22Rv1 (cell line): ENCODE measurements at regions not wholly inside any gene's neighbourhood (a gene's known extent, or its start where the extent isn't known, plus 50 kb on each side); places are given as distances from the start of the nearest gene placed in this dataset.

Experiments used
- H3K27ac ChIP-seq: fragments of 450-650 bp; 2 replicates; pipeline ENCODE4 v1.5.1; 2017
- ZFX ChIP-seq: fragments of 450-650 bp; IDR thresholded peaks from 2 replicates; pipeline ENCODE4 v1.6.1; 2017; ENCODE audit warnings: antibody characterized with exemption, borderline replicate concordance
- TF ChIP-seq, protein P1 (sequence below): fragments of 450-650 bp; IDR thresholded peaks from 2 replicates; pipeline ENCODE4 v1.5.1; 2017; ENCODE audit warnings: mild to moderate bottlenecking

DNA sequence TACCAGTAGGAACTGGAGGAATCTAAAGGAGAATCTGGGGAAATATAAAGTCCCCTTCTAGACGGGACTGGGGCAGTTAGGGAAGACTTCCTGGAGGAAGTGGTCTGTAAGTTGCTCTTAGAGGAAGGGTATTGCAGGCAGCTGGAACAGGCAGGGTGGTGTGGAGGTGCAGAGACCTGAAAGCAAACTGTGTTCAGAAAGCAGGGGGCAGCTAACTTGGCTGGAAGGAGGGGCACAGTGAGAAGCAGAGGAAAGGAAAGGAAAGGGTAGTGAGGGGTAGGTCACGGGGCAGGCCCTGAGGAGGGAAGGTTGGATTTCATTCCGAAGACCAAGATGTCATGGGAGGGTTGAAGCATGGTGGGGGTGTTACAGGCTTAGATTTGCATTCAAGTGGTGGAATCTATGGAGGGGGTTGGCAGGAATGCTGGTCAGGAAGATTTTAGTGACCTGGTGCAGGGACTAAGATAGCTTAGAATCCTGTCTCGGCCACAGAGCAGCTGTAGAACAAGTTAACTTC is 240.7 kb downstream of the FOXD2 start:
- TF ChIP-seq, protein P1, sequence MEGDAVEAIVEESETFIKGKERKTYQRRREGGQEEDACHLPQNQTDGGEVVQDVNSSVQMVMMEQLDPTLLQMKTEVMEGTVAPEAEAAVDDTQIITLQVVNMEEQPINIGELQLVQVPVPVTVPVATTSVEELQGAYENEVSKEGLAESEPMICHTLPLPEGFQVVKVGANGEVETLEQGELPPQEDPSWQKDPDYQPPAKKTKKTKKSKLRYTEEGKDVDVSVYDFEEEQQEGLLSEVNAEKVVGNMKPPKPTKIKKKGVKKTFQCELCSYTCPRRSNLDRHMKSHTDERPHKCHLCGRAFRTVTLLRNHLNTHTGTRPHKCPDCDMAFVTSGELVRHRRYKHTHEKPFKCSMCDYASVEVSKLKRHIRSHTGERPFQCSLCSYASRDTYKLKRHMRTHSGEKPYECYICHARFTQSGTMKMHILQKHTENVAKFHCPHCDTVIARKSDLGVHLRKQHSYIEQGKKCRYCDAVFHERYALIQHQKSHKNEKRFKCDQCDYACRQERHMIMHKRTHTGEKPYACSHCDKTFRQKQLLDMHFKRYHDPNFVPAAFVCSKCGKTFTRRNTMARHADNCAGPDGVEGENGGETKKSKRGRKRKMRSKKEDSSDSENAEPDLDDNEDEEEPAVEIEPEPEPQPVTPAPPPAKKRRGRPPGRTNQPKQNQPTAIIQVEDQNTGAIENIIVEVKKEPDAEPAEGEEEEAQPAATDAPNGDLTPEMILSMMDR = no peak
- no peak for TF ChIP-seq ZFX

DNA sequence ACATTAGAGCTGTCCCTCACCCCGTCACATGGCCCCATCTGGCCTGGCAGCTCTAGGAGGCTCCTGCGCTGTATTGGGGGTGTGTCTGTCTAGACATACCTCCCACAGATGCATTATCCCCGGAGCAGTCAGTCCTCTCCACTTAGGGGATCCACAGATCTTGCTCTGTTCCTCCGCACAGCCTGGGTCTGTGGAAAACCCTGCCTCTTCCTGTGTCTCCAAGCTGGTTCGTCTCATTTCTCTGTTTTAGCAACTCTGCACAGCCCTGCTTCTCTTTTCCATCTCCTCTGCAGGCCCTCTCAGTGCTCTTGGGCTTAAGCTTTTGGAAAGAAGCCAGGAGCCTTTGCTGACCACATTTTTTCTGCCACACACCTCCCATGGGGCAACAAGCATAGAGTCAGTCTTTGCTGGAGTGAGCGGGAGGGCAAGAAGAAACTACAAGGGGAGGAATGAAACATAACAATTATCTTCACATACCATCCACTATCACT is 241.5 kb downstream of the FOXD2 start:
- no peak for TF ChIP-seq ZFX
- TF ChIP-seq, protein P1 = no peak
- no peak overlapping the region for H3K27ac ChIP-seq

More for the DNA sequence above, 240.7 kb downstream of the FOXD2 start:
- H3K27ac ChIP-seq = no peak overlapping the region

DNA sequence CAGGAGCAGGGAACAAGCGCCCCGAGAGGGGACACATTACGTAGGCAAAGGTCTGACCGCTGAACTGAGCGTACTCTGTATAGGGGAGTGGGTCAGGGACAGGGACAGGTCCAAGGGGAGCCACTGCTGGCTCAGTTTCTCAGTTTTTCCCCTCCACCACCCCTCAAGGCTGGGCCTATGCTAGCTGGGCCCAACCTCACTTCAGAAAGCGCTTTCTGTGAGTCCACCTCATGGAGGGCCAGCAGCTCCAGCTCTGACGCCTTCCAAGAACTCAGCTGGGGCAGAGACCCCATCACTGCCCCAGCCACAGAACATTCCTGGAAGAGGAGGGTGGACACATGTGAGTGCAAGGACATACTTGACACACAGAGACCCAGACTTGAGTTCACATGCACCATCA is 242.0 kb downstream of the FOXD2 start:
- no peak overlapping the region for H3K27ac ChIP-seq
- TF ChIP-seq, protein P1 = no peak
- TF ChIP-seq ZFX = no peak

DNA sequence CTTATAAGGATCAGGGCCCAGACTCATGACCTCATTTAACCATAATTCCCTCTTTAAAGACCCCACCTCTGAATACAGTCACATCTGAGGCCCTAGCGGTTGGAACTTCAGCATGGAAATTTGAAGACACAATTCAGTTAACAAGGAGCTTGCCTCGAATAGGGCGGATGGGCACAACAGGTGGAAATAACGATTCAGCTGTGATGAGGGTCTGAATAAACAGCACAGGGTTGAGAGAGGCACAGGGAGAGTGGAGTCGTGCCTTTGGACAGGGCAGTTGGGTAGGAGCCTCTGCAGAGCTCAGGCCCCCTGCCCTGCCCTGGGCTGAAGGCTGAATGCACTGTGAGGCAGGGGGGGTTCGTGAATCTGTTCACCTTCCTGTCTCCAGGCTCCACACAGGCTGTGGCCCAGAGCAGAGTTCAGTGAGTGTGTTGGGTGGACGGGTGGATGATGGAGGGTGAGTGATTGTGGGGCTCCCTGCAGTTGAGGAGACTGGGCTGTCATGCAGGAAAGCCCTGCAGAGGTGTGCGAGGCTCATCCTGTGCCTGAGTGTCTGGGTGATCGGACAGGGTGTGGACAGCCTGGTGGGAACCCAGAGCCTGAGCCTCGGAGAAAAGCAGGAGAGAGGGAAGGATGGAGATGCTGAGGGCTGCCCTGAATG is 243.1 kb downstream of the FOXD2 start:
- TF ChIP-seq, protein P1 = no peak
- TF ChIP-seq ZFX = no peak
- no peak overlapping the region for H3K27ac ChIP-seq

DNA sequence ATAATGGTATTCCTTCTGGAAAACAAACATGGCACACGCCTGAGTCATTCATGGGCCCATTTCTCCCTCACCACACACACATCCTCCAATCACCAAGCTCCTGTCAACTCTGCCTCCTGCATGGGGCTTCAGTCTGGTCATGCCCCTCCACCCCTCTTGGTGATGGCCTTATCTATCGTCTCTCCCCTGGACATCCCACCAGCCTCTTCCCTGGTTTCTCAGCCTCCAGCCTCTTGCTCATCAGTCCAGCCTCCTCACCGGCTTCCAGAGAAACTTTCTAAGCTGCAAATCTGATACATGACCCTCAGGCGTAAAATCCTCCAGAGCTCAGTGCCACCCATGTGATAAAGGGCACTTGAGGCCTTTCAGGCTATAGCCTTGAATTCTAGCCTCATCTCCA is 243.9 kb downstream of the FOXD2 start:
- H3K27ac ChIP-seq = no peak overlapping the region

DNA sequence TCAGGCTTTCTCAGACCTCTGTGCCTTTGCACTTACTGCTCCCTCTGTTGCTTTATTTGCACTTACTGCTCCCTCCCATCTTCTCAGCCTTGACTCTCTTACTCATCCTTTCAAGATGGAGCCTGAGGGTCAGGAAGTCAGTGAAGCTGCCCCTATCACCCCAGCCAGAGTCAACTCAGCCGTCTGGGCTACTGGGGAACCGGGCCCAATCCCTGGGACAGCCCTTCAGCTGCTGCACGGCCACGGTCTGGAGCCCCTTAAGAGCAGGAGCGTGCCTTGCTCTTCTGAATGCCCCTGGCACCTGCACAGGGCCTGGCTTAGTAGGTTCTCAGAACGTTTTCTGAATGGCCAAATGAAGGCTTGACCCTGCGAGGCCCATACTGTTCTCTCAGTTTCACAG is 244.4 kb downstream of the FOXD2 start:
- no peak overlapping the region for H3K27ac ChIP-seq
- TF ChIP-seq, protein P1 = no peak
- no peak for TF ChIP-seq ZFX

More for the DNA sequence above, 243.9 kb downstream of the FOXD2 start:
- TF ChIP-seq ZFX = no peak
- TF ChIP-seq, protein P1 = no peak

DNA sequence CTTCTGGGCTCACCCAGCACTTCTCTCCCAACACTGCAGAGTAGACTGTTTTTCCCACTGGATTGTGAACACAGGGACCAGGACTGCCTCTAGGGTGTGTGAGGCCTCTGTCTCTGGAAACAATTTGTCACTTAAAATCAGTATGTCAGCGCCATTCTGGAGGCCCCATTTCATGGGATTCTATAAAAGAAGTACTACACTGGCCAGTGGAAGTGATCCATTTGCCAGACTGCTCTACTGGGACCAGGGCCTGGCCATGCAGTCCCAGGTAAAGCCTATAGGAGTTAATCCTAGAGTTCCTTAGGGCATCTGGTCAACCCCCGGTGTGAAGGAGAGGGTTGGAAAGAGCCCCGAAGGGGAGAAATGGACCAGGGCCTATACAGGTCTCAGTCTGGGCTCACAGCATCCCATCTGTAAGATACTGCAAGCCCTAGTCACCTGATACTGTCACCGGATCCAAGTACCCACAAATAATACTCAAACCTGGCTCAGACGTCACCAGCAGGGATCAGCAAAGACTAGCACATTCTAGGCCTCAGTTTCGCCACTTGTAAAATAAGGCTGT is 245.0 kb downstream of the FOXD2 start:
- H3K27ac ChIP-seq = no peak overlapping the region
- TF ChIP-seq, protein P1 = no peak
- TF ChIP-seq ZFX = no peak
